GM21367 (cell line): ENCODE measurements at regions not wholly inside any gene's neighbourhood (a gene's known extent, or its start where the extent isn't known, plus 50 kb on each side); places are given as distances from the start of the nearest gene placed in this dataset.

Experiments used
- ATAC-seq: cut with Tn5 transposase; IDR thresholded peaks from one replicate; pipeline ENCODE4 v1.9.1; 2021; ENCODE audit not compliant: unreplicated experiment

GRCh38 chr7:156080596-156080995 is 268.3 kb upstream of the SHH start:
- no peak for ATAC-seq

- no peak for ATAC-seq
Observed at GRCh38 chr7:156080046-156080445, 267.8 kb upstream of the SHH start.

GRCh38 chr7:156079156-156079555 is 266.9 kb upstream of the SHH start:
- no peak for ATAC-seq

GRCh38 chr7:156074982-156075615 is 262.8 kb upstream of the SHH start:
- no peak for ATAC-seq

- ATAC-seq, result no peak
Observed at GRCh38 chr7:156074084-156074483, 261.8 kb upstream of the SHH start.

- no peak for ATAC-seq
Observed at GRCh38 chr7:156073366-156074052, 261.2 kb upstream of the SHH start.

- ATAC-seq, result no peak
Observed at GRCh38 chr7:156071612-156072011, 259.3 kb upstream of the SHH start.

- ATAC-seq, result no peak
Observed at GRCh38 chr7:156069891-156070290, 257.6 kb upstream of the SHH start.

- ATAC-seq, result no peak
Observed at GRCh38 chr7:156067156-156067555, 254.9 kb upstream of the SHH start.

GRCh38 chr7:156065400-156065799 is 253.1 kb upstream of the SHH start:
- ATAC-seq, result no peak

GRCh38 chr7:156064971-156065386 is 252.7 kb upstream of the SHH start:
- ATAC-seq, result no peak

- ATAC-seq, result no peak
Observed at GRCh38 chr7:156063241-156063810, 251.1 kb upstream of the SHH start.

- no peak for ATAC-seq
Observed at GRCh38 chr7:156062286-156062685, 250.0 kb upstream of the SHH start.

GRCh38 chr7:156061689-156062255 is 249.5 kb upstream of the SHH start:
- no peak for ATAC-seq

- ATAC-seq, result no peak
Observed at GRCh38 chr7:156060925-156061324, 248.7 kb upstream of the SHH start.

GRCh38 chr7:156059369-156059768 is 247.1 kb upstream of the SHH start:
- no peak for ATAC-seq

- no peak for ATAC-seq
Observed at GRCh38 chr7:156058248-156058647, 246.0 kb upstream of the SHH start.

GRCh38 chr7:156056534-156056933 is 244.3 kb upstream of the SHH start:
- ATAC-seq, result no peak

GRCh38 chr7:156055206-156055822 is 243.1 kb upstream of the SHH start:
- ATAC-seq, result no peak

GRCh38 chr7:156051884-156052283 is 239.6 kb upstream of the SHH start:
- no peak for ATAC-seq

- ATAC-seq, result no peak
Observed at GRCh38 chr7:156050636-156051569, 238.6 kb upstream of the SHH start.
